ENCODE measurements at regions not wholly inside any gene's neighbourhood (a gene's known extent, or its start where the extent isn't known, plus 50 kb on each side); places are given as distances from the start of the nearest gene placed in this dataset.

DNA sequence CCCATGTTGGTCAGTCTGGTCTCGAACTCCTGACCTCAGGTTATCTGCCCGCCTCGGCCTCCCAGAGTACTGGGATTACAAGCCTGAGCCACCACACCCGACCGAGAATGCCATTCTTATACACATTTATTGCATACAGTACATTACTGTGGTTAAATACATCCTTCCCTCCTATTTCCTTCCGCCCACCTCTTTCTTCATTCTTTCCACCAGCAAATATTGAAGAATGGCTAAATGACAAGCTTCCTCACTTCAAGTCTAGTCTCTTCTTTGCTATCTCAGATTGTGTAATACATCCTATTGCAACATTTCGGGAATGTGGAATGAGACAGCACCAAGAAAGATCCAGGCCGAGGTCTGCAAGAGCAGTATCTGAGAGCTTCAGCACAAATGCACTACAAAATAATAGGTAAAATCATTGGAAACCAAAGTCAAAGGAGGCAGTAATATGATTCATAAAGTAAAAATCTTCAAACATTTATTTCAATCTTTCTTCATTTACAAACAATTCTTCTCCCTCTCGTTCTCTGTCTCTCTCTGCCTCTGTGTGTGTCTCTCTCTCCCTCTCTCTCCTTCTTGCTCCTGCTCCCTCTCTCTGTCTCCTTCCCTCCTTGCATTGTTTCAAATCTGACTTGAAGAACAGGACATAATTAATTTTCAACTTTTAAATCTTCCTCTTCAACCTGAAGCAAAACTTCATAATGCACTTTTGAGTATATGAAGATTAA, 94.7 kb upstream of the TGFBR2 start:
- peak; percentile 98 for DNase-seq (ENCODE audit: low read depth)
- H3K4me3 ChIP-seq (ENCODE audit: control insufficient read depth, low read depth, low read length): no peak overlapping the region
- TF ChIP-seq, protein P1, sequence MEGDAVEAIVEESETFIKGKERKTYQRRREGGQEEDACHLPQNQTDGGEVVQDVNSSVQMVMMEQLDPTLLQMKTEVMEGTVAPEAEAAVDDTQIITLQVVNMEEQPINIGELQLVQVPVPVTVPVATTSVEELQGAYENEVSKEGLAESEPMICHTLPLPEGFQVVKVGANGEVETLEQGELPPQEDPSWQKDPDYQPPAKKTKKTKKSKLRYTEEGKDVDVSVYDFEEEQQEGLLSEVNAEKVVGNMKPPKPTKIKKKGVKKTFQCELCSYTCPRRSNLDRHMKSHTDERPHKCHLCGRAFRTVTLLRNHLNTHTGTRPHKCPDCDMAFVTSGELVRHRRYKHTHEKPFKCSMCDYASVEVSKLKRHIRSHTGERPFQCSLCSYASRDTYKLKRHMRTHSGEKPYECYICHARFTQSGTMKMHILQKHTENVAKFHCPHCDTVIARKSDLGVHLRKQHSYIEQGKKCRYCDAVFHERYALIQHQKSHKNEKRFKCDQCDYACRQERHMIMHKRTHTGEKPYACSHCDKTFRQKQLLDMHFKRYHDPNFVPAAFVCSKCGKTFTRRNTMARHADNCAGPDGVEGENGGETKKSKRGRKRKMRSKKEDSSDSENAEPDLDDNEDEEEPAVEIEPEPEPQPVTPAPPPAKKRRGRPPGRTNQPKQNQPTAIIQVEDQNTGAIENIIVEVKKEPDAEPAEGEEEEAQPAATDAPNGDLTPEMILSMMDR (conservative IDR thresholded peaks at IDR 0.05; ENCODE audit: control insufficient read depth, insufficient read depth, low read depth, low read length): no peak

DNA sequence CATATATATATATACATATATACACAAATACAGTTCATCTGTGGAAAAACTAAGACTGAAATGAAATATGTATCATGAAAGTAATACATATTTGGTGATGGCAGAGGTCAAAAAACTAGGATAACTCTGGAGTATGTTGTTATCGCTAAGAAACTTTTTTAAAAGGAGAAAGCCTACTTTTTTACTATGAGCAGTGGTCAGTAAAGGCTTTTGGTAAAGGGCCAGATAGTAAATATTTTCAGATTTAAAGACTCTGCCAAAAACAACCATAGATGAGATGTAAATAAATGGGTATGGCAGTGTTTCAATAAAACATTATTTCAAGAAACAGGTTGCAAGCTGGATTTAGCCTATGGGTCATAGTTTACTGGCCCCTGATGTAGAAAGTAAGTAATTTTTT, 93.8 kb upstream of the TGFBR2 start:
- no peak for DNase-seq (ENCODE audit: low read depth)
- TF ChIP-seq, protein P1 (conservative IDR thresholded peaks at IDR 0.05; ENCODE audit: control insufficient read depth, insufficient read depth, low read depth, low read length): no peak
- H3K4me3 ChIP-seq (ENCODE audit: control insufficient read depth, low read depth, low read length): no peak overlapping the region

DNA sequence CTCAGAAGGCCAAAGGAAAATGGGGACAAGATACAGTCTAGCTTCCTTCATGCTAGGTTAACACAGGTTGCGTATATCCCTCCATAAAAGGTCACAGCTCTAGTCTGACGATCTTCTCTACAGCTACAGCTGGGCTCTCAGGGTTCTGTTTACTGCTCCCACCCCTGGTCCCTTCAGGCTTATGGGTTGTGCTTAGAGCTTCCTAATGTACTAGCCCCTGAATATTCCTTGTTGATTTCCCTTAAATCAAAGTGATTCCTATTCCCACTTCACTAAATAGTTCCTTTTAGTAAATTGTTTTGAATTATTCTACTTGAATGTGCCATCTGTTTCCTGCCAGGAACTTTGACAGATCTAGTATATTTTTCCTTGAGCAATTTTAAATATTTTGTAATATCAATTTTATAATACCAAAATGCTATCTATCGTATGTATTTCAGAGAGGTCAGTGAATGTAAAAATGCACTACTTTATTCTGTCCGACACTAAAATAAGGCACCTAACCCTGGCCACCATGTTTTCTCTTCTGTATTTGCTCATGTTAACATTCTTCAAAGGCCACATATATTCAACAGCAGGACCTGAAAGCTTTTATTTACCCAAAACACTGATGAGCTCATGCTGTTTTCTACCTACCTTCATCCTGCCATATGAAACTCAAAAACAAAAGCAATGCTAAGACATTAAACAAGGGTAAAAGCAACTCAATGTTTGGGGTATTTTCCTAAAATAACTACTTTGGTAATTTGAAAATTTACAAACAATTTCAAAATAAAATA, 92.8 kb upstream of the TGFBR2 start:
- TF ChIP-seq, protein P1 (conservative IDR thresholded peaks at IDR 0.05; ENCODE audit: control insufficient read depth, insufficient read depth, low read depth, low read length): no peak
- H3K4me3 ChIP-seq (ENCODE audit: control insufficient read depth, low read depth, low read length): no peak overlapping the region
- no peak for DNase-seq (ENCODE audit: low read depth)

DNA sequence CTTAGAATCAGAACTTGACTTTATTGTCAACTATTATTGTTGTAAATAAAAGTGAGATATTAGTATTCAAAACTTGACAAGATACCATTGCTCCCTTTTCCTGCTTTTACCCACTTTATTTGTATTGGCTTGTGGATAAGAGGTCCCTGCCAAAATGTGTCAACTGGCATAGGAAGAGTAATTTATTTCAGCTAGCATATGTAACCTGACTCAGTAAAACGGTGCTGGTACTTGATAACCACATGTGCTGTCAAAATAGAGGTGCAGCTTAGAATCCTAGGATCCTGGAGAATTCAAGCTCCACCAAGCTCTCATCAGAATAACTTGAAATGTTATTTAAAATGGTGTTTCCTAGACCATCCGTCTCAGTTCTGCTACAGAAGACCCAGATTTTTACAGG, 90.2 kb upstream of the TGFBR2 start:
- TF ChIP-seq, protein P1 (conservative IDR thresholded peaks at IDR 0.05; ENCODE audit: control insufficient read depth, insufficient read depth, low read depth, low read length): no peak
- peak; percentile 78 for DNase-seq (ENCODE audit: low read depth)
- H3K4me3 ChIP-seq (ENCODE audit: control insufficient read depth, low read depth, low read length): no peak overlapping the region

DNA sequence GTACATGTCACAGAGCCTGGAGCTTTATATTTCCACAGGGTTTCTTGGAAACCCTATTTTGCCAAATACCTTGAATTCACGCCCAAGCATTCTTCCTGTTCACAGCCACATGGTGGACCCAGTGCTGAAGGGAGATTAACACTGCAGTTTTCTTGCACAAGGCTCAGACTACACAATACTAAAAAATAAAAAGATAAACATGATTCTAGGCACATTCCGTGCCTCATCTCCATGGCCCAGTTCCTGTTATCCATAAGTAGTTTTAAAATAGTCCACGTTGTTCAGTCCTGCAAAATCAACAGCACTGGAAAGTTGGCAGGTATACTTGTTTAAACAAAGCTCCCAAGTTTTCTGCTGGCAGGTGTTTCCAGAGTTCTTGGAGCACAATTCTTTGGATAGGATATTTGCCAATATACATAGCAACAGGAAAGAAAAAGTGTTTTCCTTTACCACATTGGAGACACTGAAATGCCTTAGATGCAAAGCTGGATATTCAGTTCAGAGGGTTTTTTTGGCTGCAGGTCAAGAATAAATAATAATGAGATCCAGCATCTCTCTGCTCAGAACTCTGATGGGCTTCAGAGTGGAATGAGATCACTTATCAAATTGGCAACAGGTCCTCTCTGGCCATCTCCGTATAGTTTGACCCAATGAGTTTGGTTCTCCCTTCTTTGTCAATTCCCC, 88.1 kb upstream of the TGFBR2 start:
- peak; percentile 47 for DNase-seq (ENCODE audit: low read depth)
- TF ChIP-seq, protein P1 (conservative IDR thresholded peaks at IDR 0.05; ENCODE audit: control insufficient read depth, insufficient read depth, low read depth, low read length): peak; percentile 4

DNA sequence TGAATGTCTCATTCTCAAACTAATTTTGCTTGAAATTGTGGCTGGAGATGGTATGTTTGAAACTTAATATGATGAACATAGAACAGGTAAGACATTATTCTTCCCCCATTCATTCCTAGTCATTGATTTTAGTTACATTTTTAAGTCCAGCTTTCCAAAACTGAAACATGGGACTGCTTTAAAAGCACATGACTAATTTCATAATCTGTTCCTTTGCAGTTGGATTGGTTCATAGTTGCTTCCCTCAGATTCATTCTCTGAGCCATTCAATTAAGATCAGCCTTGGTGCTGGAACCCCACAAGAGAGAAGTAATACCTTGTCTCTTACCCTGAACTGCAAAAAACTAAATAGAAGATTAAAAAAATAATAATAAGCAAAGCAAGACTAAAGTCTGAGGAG, 87.5 kb upstream of the TGFBR2 start:
- DNase-seq (ENCODE audit: low read depth): peak; percentile 43
- no peak overlapping the region for H3K4me3 ChIP-seq (ENCODE audit: control insufficient read depth, low read depth, low read length)
- TF ChIP-seq, protein P1 (conservative IDR thresholded peaks at IDR 0.05; ENCODE audit: control insufficient read depth, insufficient read depth, low read depth, low read length): no peak

More for the DNA sequence above, 88.1 kb upstream of the TGFBR2 start:
- H3K4me3 ChIP-seq (ENCODE audit: control insufficient read depth, low read depth, low read length): no peak overlapping the region
